ENCODE measurements at regions not wholly inside any gene's neighbourhood (a gene's known extent, or its start where the extent isn't known, plus 50 kb on each side); places are given as distances from the start of the nearest gene placed in this dataset.

DNA sequence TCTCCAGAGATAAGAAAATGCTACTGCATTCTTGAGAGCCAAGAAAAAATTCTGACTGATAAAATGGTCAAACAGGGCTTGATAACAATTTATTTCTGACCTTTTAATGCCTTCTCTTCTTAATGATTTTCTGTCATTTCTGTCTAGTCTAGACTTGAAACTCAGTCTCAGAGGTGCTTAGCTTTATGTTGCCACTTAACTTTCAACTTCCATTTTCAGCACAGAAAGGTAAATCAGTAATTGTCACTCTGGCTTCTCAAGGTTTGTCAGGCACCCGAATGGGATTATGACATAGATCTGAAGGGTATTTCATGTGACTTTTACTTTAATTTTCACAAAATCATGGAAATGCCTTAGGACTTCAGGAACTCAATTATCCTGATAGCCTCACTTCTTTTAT, 155.4 kb upstream of the GBE1 start:
- no peak overlapping the region for H3K4me3 ChIP-seq (ENCODE audit: low read length)
- no peak for DNase-seq (ENCODE audit: low read depth)
- TF ChIP-seq, protein P1, sequence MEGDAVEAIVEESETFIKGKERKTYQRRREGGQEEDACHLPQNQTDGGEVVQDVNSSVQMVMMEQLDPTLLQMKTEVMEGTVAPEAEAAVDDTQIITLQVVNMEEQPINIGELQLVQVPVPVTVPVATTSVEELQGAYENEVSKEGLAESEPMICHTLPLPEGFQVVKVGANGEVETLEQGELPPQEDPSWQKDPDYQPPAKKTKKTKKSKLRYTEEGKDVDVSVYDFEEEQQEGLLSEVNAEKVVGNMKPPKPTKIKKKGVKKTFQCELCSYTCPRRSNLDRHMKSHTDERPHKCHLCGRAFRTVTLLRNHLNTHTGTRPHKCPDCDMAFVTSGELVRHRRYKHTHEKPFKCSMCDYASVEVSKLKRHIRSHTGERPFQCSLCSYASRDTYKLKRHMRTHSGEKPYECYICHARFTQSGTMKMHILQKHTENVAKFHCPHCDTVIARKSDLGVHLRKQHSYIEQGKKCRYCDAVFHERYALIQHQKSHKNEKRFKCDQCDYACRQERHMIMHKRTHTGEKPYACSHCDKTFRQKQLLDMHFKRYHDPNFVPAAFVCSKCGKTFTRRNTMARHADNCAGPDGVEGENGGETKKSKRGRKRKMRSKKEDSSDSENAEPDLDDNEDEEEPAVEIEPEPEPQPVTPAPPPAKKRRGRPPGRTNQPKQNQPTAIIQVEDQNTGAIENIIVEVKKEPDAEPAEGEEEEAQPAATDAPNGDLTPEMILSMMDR (IDR thresholded peaks at IDR 0.05; ENCODE audit: insufficient read depth, low read depth, low read length, missing control alignments), result no peak

DNA sequence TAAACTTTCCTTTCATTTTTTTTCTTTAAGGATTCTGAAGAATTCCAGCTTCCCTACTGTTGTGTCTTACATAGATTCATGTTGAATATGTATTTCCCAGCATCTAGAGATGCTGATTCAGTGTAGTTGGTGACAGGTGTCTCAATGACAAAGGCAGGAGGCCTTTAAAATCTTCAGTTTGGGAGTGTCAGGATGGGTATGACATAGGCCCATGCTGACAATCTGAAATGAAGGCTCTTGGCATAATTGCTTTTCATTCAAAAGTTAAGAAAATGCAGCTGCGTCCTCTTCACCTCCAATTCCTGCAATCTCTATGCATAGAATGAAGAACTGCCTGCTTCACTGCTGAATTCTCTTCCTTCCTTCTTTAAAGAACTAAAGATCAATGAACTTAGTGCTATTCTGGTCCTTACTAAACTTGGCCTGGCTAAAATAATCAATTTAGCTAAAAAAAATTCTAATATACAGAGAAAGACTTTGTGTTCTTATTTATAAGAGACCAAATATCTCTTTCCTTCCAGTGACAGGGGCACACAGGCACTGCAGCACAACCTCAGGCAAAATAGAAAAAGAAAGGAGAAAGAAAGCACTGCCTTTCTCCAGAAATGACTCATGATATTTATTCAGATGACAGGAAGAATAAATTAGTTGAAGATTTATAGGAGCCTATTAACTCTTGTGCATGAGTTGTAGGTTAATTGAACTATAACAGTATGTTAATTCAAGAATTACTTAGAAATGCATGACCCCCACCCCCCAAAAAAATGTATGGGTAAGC, 152.6 kb upstream of the GBE1 start:
- TF ChIP-seq, protein P1 (IDR thresholded peaks at IDR 0.05; ENCODE audit: insufficient read depth, low read depth, low read length, missing control alignments), result no peak
- no peak for DNase-seq (ENCODE audit: low read depth)
- no peak overlapping the region for H3K4me3 ChIP-seq (ENCODE audit: low read length)

DNA sequence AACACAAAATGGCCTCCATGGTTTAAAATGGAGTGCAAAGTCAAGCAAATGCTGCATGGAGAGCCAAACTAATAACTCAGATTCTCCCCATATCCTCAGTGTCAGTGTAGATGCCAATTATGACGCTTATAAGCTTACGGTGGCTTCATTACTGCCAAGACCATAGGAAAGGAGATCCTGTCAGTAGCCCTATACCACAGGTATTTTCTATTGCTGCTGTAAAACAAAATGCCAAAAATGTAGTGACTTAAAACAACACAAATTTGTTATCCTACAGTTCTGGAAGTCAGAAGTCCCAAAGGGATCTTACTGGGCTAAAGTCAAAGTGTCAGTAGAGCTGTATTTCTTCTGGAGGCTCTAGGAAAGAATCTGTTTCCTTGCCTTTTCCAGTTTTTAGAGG, 149.8 kb upstream of the GBE1 start:
- TF ChIP-seq, protein P1 (IDR thresholded peaks at IDR 0.05; ENCODE audit: insufficient read depth, low read depth, low read length, missing control alignments), result no peak
- no peak overlapping the region for H3K4me3 ChIP-seq (ENCODE audit: low read length)
- no peak for DNase-seq (ENCODE audit: low read depth)

DNA sequence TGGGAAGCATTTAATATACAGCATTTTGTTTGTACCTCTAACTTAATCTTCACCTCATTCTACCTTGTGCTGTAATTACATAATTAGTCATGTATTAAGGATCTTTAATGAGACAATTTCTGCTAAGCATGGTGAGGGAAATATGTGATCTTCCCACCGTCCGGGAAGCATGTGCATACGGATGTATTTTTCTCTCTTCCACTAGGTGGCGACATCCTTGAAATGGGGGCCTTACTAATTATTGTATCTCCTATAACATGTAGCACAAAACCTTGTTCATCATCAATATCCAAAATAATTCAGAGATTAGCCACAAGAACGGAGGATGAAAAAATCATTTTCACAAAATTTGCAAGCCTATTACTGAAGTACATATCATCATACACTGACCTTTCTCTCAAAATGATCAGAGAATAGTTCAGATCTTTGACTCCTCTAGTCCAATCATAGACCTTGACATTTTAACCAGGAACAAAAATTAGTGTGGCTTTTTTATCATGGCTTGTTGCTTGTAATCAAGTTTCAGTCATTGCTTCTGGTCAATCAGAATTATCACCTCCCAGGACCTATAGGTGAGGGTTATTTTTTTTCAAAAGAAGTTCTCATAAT, 148.9 kb upstream of the GBE1 start:
- TF ChIP-seq, protein P1 (IDR thresholded peaks at IDR 0.05; ENCODE audit: insufficient read depth, low read depth, low read length, missing control alignments), result peak; percentile 79
- no peak overlapping the region for H3K4me3 ChIP-seq (ENCODE audit: low read length)
- DNase-seq (ENCODE audit: low read depth), result peak; percentile 52

DNA sequence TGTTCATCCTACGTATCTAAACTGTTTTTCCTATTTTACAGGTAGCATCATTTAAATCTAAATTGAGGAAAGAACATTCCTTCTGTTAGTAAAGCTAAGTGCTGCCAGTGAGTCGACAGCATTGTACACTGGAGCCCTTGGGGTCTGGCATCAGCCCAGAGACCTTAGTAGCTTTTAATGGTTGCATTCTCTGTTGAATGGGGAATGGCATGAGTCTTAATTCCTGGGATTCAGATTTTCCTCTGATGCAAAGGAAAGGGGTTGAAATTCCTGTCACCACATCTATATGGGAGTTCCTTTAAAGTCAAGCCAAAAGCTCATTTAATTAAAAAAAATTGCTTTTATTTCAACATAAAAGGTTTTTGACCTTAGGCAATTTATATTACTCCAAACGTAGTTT, 148.4 kb upstream of the GBE1 start:
- no peak overlapping the region for H3K4me3 ChIP-seq (ENCODE audit: low read length)
- TF ChIP-seq, protein P1 (IDR thresholded peaks at IDR 0.05; ENCODE audit: insufficient read depth, low read depth, low read length, missing control alignments), result no peak
- DNase-seq (ENCODE audit: low read depth), result no peak

DNA sequence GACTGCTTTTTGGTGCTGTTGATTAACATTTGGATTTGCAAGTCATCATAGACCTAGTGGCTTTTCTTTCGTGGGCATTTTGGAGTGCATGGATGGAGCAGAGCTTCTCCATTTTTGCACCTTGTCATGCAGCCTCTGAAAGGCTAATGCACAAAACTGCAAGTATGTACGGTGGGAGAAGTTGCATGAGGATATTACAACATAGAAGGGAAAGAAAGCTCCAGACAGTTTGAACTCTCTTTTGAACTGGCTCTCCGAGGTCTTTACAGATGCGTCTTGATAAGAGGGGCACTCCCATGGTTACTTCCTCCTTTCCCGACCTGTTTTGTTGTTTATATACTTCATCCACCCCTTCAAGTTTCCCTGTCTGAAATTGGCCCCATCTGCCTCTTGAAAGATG, 147.1 kb upstream of the GBE1 start:
- no peak overlapping the region for H3K4me3 ChIP-seq (ENCODE audit: low read length)
- TF ChIP-seq, protein P1 (IDR thresholded peaks at IDR 0.05; ENCODE audit: insufficient read depth, low read depth, low read length, missing control alignments), result no peak
- no peak for DNase-seq (ENCODE audit: low read depth)

Measured in epithelial cell of esophagus (primary cell).